ENCODE measurements at regions not wholly inside any gene's neighbourhood (a gene's known extent, or its start where the extent isn't known, plus 50 kb on each side); places are given as distances from the start of the nearest gene placed in this dataset.

GRCh38 chr16:85513180-85513579 is 99.9 kb upstream of the GSE1 start:
- Mint-ChIP-seq H3K36me3 (ENCODE audit: low read depth) (no peaks in the 10 kb centered on the region), H3K4me1 (ENCODE audit: low read depth) (peaks cover 31% of the 10 kb centered on the region), H3K27ac (ENCODE audit: unreplicated experiment) (no peak overlapping the region), H3K9me3 (ENCODE audit: low read depth) (no peaks in the 10 kb centered on the region), H3K4me3 (ENCODE audit: unreplicated experiment) (no peak overlapping the region), H3K27me3 (ENCODE audit: low read depth) (peaks cover 5% of the 10 kb centered on the region)
- DNase-seq (ENCODE audit: low spot score): no peak
- no peak for TF ChIP-seq CTCF (IDR thresholded peaks at IDR 0.05)

- Mint-ChIP-seq H3K9me3 (ENCODE audit: low read depth) (no peaks in the 10 kb centered on the region), H3K4me1 (ENCODE audit: low read depth) (peaks cover 31% of the 10 kb centered on the region), H3K36me3 (ENCODE audit: low read depth) (no peaks in the 10 kb centered on the region), H3K27ac (ENCODE audit: unreplicated experiment) (peak overlapping the region; percentile 98), H3K4me3 (ENCODE audit: unreplicated experiment) (no peak overlapping the region), H3K27me3 (ENCODE audit: low read depth) (peaks cover 4% of the 10 kb centered on the region)
- TF ChIP-seq CTCF (IDR thresholded peaks at IDR 0.05): no peak
- no peak for DNase-seq (ENCODE audit: low spot score)
Observed at GRCh38 chr16:85513649-85514048, 99.5 kb upstream of the GSE1 start.

GRCh38 chr16:85514295-85514597 is 98.9 kb upstream of the GSE1 start:
- peaks cover 31% of the 10 kb centered on the region for H3K4me1 Mint-ChIP-seq (ENCODE audit: low read depth)
- peaks cover 2% of the 10 kb centered on the region for H3K36me3 Mint-ChIP-seq (ENCODE audit: low read depth)

GRCh38 chr16:85514598-85515318 is 98.4 kb upstream of the GSE1 start:
- Mint-ChIP-seq H3K9me3 (ENCODE audit: low read depth) (no peaks in the 10 kb centered on the region), H3K27ac (ENCODE audit: unreplicated experiment) (peak overlapping the region; percentile 98), H3K4me3 (ENCODE audit: unreplicated experiment) (no peak overlapping the region), H3K27me3 (ENCODE audit: low read depth) (peaks cover 1% of the 10 kb centered on the region), H3K36me3 (ENCODE audit: low read depth) (peaks cover 6% of the 10 kb centered on the region), H3K4me1 (ENCODE audit: low read depth) (peaks cover 31% of the 10 kb centered on the region)
- no peak for TF ChIP-seq CTCF (IDR thresholded peaks at IDR 0.05)
- no peak for DNase-seq (ENCODE audit: low spot score)

More at GRCh38 chr16:85514295-85514597, 98.9 kb upstream of the GSE1 start:
- Mint-ChIP-seq H3K9me3 (ENCODE audit: low read depth) (no peaks in the 10 kb centered on the region), H3K27me3 (ENCODE audit: low read depth) (no peaks in the 10 kb centered on the region), H3K4me3 (ENCODE audit: unreplicated experiment) (no peak overlapping the region), H3K27ac (ENCODE audit: unreplicated experiment) (peak overlapping the region; percentile 98)
- no peak for DNase-seq (ENCODE audit: low spot score)
- peak; percentile 51 for TF ChIP-seq CTCF (IDR thresholded peaks at IDR 0.05)

GRCh38 chr16:85515319-85515745 is 97.8 kb upstream of the GSE1 start:
- Mint-ChIP-seq H3K4me1 (ENCODE audit: low read depth) (peaks cover 31% of the 10 kb centered on the region), H3K27me3 (ENCODE audit: low read depth) (peaks cover 1% of the 10 kb centered on the region), H3K36me3 (ENCODE audit: low read depth) (peaks cover 6% of the 10 kb centered on the region), H3K4me3 (ENCODE audit: unreplicated experiment) (peak overlapping the region; percentile 12), H3K9me3 (ENCODE audit: low read depth) (no peaks in the 10 kb centered on the region), H3K27ac (ENCODE audit: unreplicated experiment) (peak overlapping the region; percentile 98)
- no peak for DNase-seq (ENCODE audit: low spot score)
- no peak for TF ChIP-seq CTCF (IDR thresholded peaks at IDR 0.05)

Data from chondrocyte (in vitro differentiated cells).